ENCODE measurements at regions not wholly inside any gene's neighbourhood (a gene's known extent, or its start where the extent isn't known, plus 50 kb on each side); places are given as distances from the start of the nearest gene placed in this dataset.

DNA sequence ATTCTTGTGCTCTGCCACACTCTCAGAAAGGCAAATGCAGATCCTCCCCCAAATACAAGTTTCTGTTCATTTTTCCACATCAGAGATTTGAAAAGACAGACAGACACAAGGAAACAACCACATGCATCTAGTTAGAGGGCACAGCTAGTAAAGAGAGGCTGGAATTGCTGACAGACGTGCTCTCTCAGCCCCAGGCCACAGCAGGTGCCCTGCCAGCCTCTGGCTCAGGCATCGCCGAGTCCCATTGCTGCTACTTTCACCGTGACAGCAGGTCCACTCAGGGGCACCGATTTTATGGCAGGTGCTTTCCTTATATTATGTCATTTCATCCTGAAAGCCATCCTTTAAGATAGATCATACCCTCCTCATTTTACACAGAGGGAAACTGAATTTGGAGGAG lies 507.5 kb downstream of the EIPR1 start:
- Histone ChIP-seq H3K27me3 (no peaks in the 10 kb centered on the region), H3K36me3 (no peaks in the 10 kb centered on the region), H3K4me3 (ENCODE audit: low read depth, low read length) (no peak overlapping the region), H3K9me3 (no peaks in the 10 kb centered on the region), H3K4me1 (peaks cover 5% of the 10 kb centered on the region; the same call in 1 of the 2 replicates)
- TF ChIP-seq, protein P1, sequence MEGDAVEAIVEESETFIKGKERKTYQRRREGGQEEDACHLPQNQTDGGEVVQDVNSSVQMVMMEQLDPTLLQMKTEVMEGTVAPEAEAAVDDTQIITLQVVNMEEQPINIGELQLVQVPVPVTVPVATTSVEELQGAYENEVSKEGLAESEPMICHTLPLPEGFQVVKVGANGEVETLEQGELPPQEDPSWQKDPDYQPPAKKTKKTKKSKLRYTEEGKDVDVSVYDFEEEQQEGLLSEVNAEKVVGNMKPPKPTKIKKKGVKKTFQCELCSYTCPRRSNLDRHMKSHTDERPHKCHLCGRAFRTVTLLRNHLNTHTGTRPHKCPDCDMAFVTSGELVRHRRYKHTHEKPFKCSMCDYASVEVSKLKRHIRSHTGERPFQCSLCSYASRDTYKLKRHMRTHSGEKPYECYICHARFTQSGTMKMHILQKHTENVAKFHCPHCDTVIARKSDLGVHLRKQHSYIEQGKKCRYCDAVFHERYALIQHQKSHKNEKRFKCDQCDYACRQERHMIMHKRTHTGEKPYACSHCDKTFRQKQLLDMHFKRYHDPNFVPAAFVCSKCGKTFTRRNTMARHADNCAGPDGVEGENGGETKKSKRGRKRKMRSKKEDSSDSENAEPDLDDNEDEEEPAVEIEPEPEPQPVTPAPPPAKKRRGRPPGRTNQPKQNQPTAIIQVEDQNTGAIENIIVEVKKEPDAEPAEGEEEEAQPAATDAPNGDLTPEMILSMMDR (IDR thresholded peaks at IDR 0.05; ENCODE audit: low read depth, low read length) = no peak
- DNase-seq = no peak

DNA sequence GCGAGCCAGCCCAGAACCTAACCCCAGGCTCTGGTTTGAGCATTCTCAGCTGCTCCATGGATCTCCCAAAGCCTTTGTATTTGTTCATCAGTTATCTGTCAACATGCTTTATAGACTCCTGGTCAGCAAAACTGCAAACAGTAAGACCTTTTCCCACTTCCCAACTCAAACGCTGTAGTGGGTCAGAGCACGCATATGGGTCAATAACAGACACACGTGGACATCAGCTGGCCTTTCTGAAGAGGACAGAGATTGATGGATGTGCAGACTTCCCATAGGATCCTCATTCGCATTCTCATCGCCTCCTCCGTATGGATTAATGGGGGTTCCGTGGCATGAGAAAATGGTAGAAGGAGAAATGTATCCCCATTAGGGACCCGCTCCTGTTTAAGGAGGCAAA lies 508.1 kb downstream of the EIPR1 start:
- H3K9me3 ChIP-seq = no peaks in the 10 kb centered on the region
- H3K4me3 ChIP-seq (ENCODE audit: low read depth, low read length) = no peak overlapping the region
- TF ChIP-seq, protein P1 (IDR thresholded peaks at IDR 0.05; ENCODE audit: low read depth, low read length) = no peak
- DNase-seq = no peak
- H3K36me3 ChIP-seq = no peaks in the 10 kb centered on the region
- H3K27me3 ChIP-seq = no peaks in the 10 kb centered on the region
- peaks cover 5% of the 10 kb centered on the region; the same call in 1 of the 2 replicates for H3K4me1 ChIP-seq

DNA sequence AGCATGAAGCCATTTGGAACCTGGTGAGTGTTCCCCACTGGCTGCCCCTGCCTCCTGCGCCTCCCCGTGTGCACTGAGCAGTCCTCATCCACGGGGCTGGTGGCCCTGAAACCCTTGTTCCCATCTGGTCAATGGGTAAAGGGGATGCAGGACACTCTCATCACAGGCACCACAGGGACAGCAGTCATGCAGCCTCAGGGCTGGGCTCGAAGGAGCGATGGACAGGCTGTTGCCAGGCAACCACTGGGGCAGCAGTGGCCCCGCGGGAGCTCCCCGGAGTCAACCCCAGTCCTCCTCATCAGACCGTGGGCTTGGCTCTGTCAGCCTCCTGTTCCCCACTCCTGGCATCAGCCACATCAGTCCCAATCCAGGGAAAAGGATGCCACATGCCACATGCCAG lies 509.5 kb downstream of the EIPR1 start:
- DNase-seq = peak; percentile 45
- H3K4me3 ChIP-seq (ENCODE audit: low read depth, low read length) = no peak overlapping the region
- no peaks in the 10 kb centered on the region for H3K36me3 ChIP-seq
- H3K9me3 ChIP-seq = no peaks in the 10 kb centered on the region
- TF ChIP-seq, protein P1 (IDR thresholded peaks at IDR 0.05; ENCODE audit: low read depth, low read length) = no peak
- H3K27me3 ChIP-seq = no peaks in the 10 kb centered on the region
- peaks cover 5% of the 10 kb centered on the region; the same call in 1 of the 2 replicates for H3K4me1 ChIP-seq

DNA sequence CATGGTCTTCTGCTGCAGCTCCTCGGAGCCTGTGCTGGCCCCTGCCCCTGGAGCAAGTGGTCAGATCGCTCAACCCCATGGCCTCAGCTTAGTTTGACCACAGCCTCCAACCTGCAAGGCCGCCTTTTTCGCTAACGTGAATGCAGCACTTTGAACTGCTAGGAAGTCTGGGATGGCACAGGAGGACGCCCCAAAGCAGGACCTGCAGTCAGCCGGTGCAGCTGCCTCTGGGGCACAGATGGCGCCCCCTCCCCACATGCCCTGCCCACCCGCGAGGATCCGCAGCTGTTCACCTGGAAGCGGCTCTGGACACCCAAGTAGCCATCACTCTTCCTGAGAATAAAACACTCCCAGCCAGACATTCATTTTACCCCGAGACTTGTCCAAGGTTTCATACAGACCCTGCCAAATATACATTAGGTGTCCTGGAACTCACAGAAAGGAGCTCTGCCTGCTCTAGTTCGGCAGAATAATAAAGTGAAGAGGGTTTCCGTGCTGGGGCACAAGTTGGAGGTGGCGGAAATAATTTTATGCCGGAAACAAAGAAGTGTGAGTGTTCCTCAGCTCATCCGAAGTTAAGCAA lies 510.1 kb downstream of the EIPR1 start:
- no peak for DNase-seq
- Histone ChIP-seq H3K27me3 (no peaks in the 10 kb centered on the region), H3K9me3 (no peaks in the 10 kb centered on the region), H3K36me3 (no peaks in the 10 kb centered on the region), H3K4me3 (ENCODE audit: low read depth, low read length) (no peak overlapping the region), H3K4me1 (peaks cover 5% of the 10 kb centered on the region; the same call in 1 of the 2 replicates)
- TF ChIP-seq, protein P1 (IDR thresholded peaks at IDR 0.05; ENCODE audit: low read depth, low read length) = no peak

DNA sequence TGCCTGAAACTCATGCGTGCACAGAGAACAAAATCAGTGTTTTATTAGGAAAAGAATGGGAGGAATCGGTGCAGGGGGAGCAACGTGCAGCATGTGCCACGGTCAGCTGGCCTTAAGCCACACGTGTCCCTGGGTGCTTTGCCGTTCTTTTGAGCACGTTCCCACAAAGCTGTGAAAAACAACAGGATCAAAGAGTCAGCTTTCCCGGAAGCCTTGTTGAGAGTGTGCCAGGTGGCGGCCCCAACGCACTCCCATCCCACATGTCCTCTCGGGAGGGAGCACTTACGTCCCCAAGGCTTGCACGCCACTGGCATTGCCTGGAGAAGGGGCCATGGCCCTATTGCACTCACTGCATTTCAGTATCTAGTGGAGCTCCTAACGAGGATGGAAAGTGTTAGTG lies 511.2 kb downstream of the EIPR1 start:
- no peaks in the 10 kb centered on the region for H3K9me3 ChIP-seq
- no peak for DNase-seq
- H3K4me3 ChIP-seq (ENCODE audit: low read depth, low read length) = no peak overlapping the region
- no peaks in the 10 kb centered on the region for H3K36me3 ChIP-seq
- peaks cover 5% of the 10 kb centered on the region; the same call in 1 of the 2 replicates for H3K4me1 ChIP-seq
- TF ChIP-seq, protein P1 (IDR thresholded peaks at IDR 0.05; ENCODE audit: low read depth, low read length) = no peak
- no peaks in the 10 kb centered on the region for H3K27me3 ChIP-seq

DNA sequence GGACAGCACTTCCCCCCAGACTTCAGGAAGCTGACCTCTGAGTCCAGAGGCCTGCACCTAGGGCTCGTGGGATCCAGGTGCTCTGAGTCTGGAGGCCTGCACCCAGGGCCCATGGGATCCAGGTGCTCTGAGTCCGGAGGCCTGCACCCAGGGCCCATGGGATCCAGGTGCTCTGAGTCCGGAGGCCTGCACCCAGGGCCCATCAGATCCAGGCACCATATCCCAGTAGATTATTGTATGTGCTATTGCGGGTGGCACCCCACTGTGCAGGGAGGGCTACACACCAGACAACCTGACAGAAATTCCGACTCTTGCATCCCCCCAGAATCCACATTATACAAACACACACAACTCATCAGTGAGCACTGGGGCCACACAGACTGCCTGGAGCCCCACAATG lies 515.2 kb downstream of the EIPR1 start:
- TF ChIP-seq, protein P1 (IDR thresholded peaks at IDR 0.05; ENCODE audit: low read depth, low read length) = no peak
- Histone ChIP-seq H3K36me3 (no peaks in the 10 kb centered on the region), H3K4me1 (no peaks in the 10 kb centered on the region), H3K9me3 (no peaks in the 10 kb centered on the region), H3K4me3 (ENCODE audit: low read depth, low read length) (no peak overlapping the region), H3K27me3 (no peaks in the 10 kb centered on the region)
- DNase-seq = no peak

All from BE2C (cell line).